NCI-H1417 treated with DMSO at 0.1 percent for 48 hours (cell line): ENCODE measurements at regions not wholly inside any gene's neighbourhood (a gene's known extent, or its start where the extent isn't known, plus 50 kb on each side); places are given as distances from the start of the nearest gene placed in this dataset.

Experiments
- DNase-seq: peaks from one replicate; lab custom pipeline; 2025; lab: John Stamatoyannopoulos, UW

- DNase-seq = no peak
Measured at GRCh38 chr5:82360022-82360421, 81.9 kb upstream of the RPS23 start.

GRCh38 chr5:82359272-82359671, 81.1 kb upstream of the RPS23 start:
- DNase-seq = no peak

- no peak for DNase-seq
Measured at GRCh38 chr5:82358457-82358856, 80.3 kb upstream of the RPS23 start.

- no peak for DNase-seq
Measured at GRCh38 chr5:82356808-82357671, 78.9 kb upstream of the RPS23 start.

GRCh38 chr5:82356021-82356420, 77.9 kb upstream of the RPS23 start:
- no peak for DNase-seq

GRCh38 chr5:82355496-82355895, 77.3 kb upstream of the RPS23 start:
- no peak for DNase-seq

- DNase-seq = no peak
Measured at GRCh38 chr5:82355053-82355452, 76.9 kb upstream of the RPS23 start.

- no peak for DNase-seq
Measured at GRCh38 chr5:82354543-82354942, 76.4 kb upstream of the RPS23 start.

- no peak for DNase-seq
Measured at GRCh38 chr5:82353522-82353921, 75.4 kb upstream of the RPS23 start.

- no peak for DNase-seq
Measured at GRCh38 chr5:82352146-82352791, 74.1 kb upstream of the RPS23 start.

- DNase-seq = peak; percentile 0
Measured at GRCh38 chr5:82351754-82352145, 73.6 kb upstream of the RPS23 start.

GRCh38 chr5:82351297-82351696, 73.1 kb upstream of the RPS23 start:
- DNase-seq = no peak

- DNase-seq = no peak
Measured at GRCh38 chr5:82349652-82350051, 71.5 kb upstream of the RPS23 start.

- DNase-seq = no peak
Measured at GRCh38 chr5:82348784-82349425, 70.8 kb upstream of the RPS23 start.

GRCh38 chr5:82347201-82347865, 69.2 kb upstream of the RPS23 start:
- no peak for DNase-seq

- no peak for DNase-seq
Measured at GRCh38 chr5:82346399-82347165, 68.4 kb upstream of the RPS23 start.

- no peak for DNase-seq
Measured at GRCh38 chr5:82345108-82345507, 67.0 kb upstream of the RPS23 start.

- DNase-seq = no peak
Measured at GRCh38 chr5:82341325-82341724, 63.2 kb upstream of the RPS23 start.

- no peak for DNase-seq
Measured at GRCh38 chr5:82340799-82341198, 62.6 kb upstream of the RPS23 start.

- no peak for DNase-seq
Measured at GRCh38 chr5:82339792-82340191, 61.6 kb upstream of the RPS23 start.

- no peak for DNase-seq
Measured at GRCh38 chr5:82338771-82339373, 60.7 kb upstream of the RPS23 start.
